HG02623 (cell line): ENCODE measurements at regions not wholly inside any gene's neighbourhood (a gene's known extent, or its start where the extent isn't known, plus 50 kb on each side); places are given as distances from the start of the nearest gene placed in this dataset.

Experiments used
- ATAC-seq: cut with Tn5 transposase; IDR thresholded peaks from one replicate; pipeline ENCODE4 v1.9.1; 2021; ENCODE audit warnings: moderate library complexity; ENCODE audit not compliant: unreplicated experiment

DNA sequence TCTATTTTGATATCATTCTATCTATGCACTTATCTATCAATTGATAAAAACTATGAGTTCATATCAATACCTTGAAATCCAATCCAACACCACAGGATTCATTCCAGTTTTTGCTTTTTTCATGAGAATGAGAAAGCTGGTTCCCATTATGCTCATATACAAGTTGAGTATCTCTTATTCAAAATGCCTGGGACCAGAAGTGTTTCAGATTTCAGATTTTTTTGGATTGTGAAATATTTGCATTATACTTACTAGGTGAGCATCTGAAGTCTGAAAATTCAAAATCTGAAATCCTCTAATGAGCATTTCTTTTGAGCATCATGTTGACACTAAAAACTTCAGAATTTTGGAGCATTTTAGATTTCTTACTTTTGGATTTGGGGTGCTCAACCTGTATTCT, 67.8 kb upstream of the DCBLD2 start:
- ATAC-seq: no peak

DNA sequence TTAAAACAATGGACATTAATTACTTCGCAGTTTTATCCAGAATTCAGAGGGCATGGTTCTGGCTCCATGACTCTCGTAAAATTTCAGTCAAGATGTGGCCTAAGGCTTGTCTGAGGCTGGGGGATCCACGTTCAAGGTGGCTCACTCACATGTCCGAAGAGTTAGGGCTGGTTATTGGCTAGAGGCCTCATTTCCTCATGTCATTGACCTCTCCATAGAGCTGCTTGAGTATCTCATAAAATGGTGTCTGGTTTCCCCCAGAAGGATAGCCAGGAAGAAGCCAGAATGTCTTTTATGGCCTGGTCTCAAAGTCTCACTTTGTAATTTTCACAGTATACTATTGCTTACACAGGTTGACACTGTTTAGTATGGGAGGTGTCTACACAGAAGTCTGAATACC, 67.3 kb upstream of the DCBLD2 start:
- ATAC-seq: no peak

DNA sequence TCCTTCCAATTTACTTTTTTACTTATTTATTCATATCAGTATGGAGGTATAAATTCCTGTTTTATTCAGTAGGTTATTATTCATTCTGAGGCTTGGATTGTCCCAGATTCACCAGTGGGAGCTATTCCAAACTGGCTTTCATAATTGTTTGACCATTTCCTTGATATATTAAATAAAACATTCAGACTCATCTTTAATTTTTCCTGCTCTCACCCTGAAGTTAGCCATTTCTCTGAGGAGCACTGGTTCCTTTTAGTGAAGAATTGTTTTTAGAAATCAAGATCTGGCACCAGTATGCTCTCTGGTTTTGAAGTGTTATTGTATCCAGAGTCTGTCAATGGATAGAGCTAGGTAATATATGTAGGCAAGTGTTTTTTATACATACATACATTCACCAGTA, 66.9 kb upstream of the DCBLD2 start:
- no peak for ATAC-seq

DNA sequence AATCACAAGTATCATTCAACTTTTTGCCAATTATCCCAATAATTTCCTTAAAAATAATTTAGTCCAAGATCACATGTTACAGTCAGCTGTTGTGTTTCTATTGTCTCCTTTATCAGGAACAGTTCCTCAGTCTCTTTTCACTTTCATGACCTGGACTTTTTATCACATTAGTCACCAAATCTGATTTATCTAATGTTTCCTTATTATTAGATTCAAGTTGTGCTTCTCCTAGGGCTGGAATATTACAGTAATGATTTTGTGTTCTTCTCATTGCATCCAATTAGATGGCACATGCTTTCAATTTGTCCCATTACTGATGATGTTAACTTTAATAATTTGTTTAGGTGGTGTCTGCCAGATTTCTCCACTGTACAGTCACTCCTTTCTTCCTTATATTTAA, 66.3 kb upstream of the DCBLD2 start:
- ATAC-seq: no peak

DNA sequence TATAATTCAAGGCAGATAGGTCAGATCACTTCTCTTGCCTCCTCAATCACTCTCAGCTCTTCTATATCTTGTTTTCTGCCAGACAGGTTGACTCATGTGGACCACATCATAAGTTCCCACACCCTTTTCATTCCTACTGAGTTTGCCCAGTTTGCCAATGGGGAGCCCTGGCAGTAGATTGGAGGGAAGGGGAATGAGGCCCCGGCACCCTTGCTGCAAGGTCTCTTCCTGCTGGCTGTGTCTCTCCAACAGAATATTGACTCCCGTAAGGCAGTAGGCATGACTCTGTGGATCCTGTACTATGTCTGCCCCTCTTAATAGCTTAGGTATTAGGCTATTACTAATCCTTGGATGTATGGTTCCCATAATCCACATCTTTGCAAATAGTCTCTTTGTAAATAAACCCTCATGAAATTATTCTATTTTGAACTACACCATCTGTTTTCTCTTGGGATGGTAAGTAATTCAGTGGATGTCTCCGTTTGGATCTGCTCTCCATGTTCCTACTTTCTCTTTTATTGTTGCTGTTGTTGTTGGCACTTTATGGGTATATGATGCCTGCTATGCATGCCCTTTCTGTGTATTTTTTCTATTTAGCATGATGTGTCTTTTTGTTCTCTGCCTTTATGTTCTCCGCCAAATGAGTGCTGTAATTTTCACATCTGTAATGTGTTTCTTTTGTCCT, 65.5 kb upstream of the DCBLD2 start:
- no peak for ATAC-seq

DNA sequence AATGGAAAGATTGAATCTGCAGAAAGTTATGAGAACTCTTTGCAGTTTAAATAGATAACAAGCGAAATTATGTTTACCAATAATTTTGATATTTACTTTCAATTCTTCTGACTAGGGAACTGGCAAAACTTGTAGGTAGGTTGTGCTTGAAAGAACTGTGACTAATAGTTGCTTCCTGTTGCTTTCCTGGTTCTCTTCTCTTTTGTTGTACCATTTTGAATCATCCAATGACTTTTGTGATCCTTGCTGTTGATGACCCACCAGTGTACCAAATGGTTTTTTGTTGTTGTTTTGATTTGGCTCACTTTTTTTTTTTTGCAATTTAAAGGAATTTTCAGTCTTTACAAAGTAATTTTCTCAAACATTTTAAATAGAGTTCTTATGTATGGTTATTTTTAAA, 64.9 kb upstream of the DCBLD2 start:
- ATAC-seq: no peak

DNA sequence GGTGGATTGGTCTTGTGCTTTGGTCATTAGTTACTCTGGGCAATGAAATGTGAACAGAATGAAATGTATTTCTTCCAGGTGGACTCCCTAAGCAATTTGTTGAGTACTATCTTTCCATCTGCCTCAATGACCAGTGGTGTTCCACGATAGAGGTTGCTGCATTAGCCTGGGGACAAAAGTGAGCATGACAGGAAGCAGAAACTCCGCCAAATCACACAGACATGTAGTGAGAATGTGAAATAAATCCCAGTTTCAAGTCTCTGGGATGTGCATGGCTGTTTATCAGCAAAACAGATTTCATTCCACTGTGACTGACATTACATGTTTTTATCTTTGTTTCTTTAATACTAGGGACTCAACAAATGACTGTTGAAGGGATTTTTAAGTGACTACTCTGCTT, 63.3 kb upstream of the DCBLD2 start:
- no peak for ATAC-seq

DNA sequence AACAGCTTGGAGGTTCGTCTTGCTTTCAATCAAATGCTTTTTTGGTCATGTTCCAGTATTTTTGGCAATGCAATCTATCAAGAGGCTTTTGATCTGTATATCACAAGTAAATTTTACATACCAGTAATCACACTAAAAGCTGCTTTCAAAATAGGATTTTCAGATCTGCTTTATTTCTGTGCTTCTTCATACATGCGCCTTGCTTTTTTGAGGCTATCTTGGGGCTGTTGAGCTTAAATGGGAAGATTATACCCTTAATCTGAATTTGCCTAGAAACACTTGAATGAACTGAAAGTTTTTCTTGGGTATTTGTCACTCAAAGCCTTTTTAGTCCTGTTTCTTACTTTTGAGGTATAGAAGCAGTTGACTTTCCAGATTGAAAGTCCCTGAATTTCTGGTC, 62.1 kb upstream of the DCBLD2 start:
- no peak for ATAC-seq

DNA sequence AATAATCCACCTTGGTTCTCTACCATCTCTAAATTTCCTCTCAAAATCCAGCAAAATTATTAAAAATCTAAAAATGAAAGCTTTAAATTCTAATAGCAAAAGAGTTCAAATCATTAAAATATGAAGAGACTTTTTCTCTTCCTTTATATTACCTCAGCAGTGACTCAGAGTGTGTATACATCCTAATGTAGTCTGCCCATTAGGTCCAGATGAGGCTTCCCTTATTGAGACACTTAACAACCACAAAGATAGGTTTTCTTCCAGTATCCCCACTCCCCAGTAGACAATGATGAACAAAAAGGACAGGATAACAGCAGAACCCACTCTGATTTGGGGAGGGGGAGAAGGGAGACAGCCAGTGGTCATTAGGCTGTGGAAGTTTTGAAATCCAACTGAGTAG, 61.5 kb upstream of the DCBLD2 start:
- ATAC-seq: no peak

DNA sequence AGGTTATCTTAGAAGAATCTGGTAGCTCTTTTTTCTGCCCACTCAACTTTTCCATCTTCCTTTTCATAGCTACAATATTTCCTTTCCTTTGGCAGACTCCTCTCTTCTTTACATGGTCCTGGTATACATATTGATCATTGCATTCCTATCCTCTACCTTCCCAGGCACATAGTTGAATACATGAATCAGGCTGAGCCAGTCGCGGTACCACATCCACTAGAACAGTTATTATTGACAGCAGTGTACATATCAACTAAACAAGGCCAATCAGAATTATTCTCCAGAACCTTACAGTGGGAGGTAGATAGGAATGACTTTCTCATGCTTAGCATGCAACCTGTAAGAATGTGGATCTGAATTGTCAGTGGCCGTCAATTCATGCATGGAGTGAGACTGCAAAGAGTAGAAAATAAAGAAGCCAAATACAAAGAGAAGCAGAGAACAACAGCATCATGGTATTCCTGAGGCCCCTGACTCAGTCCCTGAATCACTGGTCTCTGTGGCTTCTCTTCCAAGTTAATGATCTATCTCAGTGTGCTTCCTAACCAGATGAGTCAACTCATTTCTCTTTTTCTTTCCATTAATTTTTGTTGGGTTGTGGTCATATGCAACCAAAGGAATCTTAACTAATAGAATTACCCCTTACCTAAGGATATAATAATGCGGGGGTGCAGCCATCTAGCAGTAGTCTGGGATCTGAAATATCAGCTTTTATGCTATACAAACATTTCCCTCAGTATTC, 60.9 kb upstream of the DCBLD2 start:
- no peak for ATAC-seq

DNA sequence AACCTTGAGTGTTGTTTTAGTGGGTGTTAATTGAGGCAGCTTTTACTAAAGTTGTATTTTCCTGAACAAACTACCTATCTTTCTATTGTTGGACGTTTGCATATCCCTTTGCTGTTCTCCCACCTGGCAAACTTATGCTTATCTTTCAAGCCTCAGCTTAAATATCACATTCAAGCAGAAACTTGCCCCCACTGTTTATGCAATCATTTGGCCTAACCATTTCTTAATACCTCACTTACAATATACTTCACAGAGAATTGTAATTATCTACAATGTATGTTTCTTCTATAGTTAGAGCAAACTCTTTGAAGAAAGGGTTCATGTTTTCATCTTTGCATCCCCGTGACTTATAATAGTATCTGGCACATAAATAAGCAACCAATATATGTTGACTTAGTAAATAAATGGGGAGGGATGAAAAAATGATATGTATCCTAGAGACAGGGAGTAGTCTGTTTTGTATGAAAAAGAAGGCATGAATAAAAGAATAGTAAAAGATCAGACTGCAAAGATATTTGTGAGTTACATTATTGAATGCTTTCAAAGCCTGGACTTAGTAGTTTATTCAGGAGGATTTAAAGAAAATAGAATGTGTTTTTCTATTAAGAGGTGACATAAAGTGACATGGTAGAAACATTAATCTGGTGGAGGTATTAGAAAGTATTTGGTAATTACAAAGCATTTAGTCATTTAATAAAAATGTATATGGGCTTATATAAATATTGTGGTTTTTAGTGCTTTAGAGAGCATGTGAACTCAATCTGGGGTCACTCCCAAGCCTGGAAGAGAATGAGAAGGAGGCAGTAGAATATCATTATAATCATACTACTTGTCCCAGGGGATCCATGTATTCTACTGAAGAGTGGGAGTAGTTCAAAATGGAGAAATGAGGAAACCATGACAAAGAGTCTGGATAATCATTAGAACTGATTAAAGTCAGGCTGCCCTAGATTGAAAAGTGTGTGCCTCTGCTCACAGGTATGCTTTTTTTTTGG, 60.0 kb upstream of the DCBLD2 start:
- no peak for ATAC-seq

DNA sequence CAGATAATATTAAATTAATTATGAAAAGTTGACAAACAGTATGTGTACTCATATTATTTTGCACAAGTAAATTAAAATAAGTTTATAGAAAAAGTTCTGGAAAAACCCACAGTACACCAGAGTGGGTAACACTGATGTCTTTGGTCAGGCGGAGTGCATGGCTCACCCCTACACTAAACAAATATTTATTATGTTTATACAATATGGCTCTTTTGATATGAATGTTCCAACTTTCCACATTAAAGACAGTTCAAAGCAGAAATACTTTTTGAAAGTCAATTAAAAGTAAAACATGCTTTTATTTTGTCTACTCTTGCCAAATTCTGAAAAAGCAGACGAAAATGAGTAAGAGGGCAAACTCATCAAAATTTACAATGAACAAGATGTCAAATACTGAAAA, 56.2 kb upstream of the DCBLD2 start:
- no peak for ATAC-seq

DNA sequence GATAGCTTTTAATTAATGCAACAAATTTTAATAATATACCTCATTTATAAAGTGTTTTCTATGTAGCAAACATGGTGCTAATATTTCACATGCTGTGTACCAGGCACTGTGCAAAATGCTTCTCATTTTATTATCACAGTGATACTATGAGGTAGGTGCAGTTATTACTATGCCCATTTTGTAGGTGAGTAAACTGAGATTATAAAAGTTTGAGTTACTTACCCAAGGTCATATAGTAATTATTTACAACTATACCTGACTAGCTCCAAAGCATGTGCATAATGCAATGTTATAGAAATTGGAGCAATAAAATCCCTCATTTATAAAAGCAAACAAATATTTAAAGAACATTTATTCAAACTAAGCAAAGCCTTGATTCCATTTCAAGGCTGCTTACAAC, 54.5 kb upstream of the DCBLD2 start:
- no peak for ATAC-seq

DNA sequence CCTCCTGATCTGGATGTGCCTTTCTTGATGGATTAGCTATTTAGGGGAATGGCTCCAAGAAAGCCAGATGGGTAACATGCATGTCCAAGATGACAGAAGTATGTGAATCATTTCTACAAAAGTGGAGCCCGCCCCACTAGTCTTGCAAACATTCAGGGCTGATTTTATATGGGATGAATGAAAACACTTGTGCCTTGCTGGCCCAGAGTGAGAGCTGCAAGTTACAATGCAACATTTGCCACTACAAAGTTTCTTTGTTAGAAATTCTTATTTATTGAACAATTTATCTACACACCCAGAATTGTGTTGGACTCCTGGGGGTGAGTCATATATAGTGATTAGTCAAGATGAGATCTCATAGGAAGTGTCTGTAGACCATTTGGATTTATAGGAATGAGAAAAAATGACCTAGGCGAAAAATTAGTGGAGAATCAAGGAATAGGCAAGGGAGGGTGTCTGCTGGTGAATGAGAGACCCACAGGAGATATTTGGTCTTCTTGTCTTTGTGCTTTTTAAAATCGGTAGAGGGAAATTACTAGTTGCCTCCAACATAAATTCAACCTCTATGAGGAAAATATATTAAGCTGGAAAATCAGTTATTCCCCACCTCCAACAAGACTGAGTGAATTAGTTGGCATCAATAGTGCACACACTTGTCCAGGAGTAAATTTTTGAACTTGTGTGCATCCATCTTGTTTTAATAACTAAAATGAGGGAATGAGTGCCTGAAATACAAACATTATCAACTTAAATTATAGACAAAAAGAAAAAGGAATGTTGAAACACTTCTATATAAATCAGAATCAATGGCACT, 53.5 kb upstream of the DCBLD2 start:
- ATAC-seq: no peak

DNA sequence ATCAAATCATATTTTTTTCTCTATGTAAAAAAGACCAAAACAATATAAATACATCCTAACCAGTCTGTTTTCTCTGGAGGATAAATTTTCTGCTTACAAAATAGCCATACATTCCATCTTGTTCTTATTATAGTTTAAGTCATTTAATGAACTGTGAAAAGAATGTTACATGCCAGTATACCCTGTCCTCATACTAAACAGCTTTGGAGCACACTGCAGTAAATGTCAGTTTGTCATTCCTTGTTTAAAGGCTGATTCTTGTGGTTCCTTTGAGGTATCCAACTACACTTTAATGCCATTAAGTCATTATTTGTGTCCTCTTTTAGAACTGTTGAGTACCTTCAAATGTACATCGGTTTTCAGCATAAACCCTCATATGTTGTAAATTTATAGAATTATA, 52.7 kb upstream of the DCBLD2 start:
- ATAC-seq: no peak

DNA sequence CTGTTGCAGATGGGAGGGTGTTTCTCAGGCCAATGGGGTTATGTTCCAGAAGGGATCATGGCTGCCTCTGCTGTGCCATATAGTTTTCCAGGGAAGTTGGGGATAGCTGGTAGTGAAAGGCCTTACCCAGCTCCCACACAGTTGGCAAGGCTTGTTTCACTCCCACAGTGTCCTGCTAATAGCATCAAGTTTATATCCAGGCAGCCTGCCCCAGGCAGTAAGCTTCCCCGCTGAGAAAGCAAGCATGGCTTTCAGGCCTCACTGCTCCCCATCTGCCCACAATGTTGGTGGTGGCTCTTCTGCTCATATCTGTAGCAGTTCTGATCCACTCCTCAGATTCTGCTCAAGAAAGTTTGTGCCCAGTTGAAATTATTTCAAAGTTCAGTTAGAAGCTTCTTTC, 50.9 kb upstream of the DCBLD2 start:
- no peak for ATAC-seq
